ENCODE measurements at regions not wholly inside any gene's neighbourhood (a gene's known extent, or its start where the extent isn't known, plus 50 kb on each side); places are given as distances from the start of the nearest gene placed in this dataset.

GRCh38 chr17:14641117-14641516, 340.2 kb downstream of the HS3ST3B1 start (continued):
- TF ChIP-seq CHD7 (IDR thresholded peaks at IDR 0.05; ENCODE audit: insufficient replicate concordance, low read length) (no peak), JUND (IDR thresholded peaks at IDR 0.05; ENCODE audit: low read length) (no peak), RAD21 (IDR thresholded peaks at IDR 0.05 in 1 of 2, conservative IDR thresholded peaks at IDR 0.05 in 1 of 2; ENCODE audit: low read depth in 2 of 2, low read length in 2 of 2) (no peak), TAF1 (IDR thresholded peaks at IDR 0.05; ENCODE audit: low read depth, low read length) (no peak), RNF2 (IDR thresholded peaks at IDR 0.05; ENCODE audit: borderline replicate concordance, low read depth, low read length, missing control alignments, poor library complexity, severe bottlenecking) (no peak), POLR2A (IDR thresholded peaks at IDR 0.05; ENCODE audit: control extremely low read depth in 1 of 2, low read depth in 2 of 2, low read length in 2 of 2) (no peak), EZH2 (IDR thresholded peaks at IDR 0.05; ENCODE audit: low read depth, low read length, severe bottlenecking) (no peak), SIX5 (IDR thresholded peaks at IDR 0.05; ENCODE audit: low read depth, low read length) (no peak), NANOG (IDR thresholded peaks at IDR 0.05; ENCODE audit: insufficient read depth, low read depth, low read length, poor library complexity, severe bottlenecking) (no peak), NRF1 (IDR thresholded peaks at IDR 0.05; ENCODE audit: low read depth, low read length) (no peak), RFX5 (IDR thresholded peaks at IDR 0.05; ENCODE audit: borderline replicate concordance, low read depth, low read length) (no peak), BRCA1 (IDR thresholded peaks at IDR 0.05; ENCODE audit: low read depth, low read length) (no peak)

Data from H1 (cell line).